IgD-negative memory B cell (primary cell): ENCODE measurements at regions not wholly inside any gene's neighbourhood (a gene's known extent, or its start where the extent isn't known, plus 50 kb on each side); places are given as distances from the start of the nearest gene placed in this dataset.

Experiments
- H3K27ac Mint-ChIP-seq, 3 donors: one replicate each; pipeline ENCODE4 v1.8.0; 2020 to 2022; ENCODE audit warnings: mild to moderate bottlenecking in 3 of 3, mixed read lengths in 3 of 3, moderate library complexity in 1 of 3
- H3K27me3 Mint-ChIP-seq: one replicate; pipeline ENCODE4 v1.8.0; 2021; ENCODE audit warnings: mixed read lengths
- H3K36me3 Mint-ChIP-seq: one replicate; pipeline ENCODE4 v1.8.0; 2020; ENCODE audit warnings: mild to moderate bottlenecking, mixed read lengths
- H3K4me1 Mint-ChIP-seq, 3 donors: one replicate each; pipeline ENCODE4 v1.8.0; 2020 to 2022; ENCODE audit warnings: mixed read lengths in 3 of 3, mild to moderate bottlenecking in 1 of 3
- H3K4me3 Mint-ChIP-seq, 4 donors: one replicate each; pipeline ENCODE4 v1.8.0; 2020 to 2022; ENCODE audit warnings: mild to moderate bottlenecking in 4 of 4, mixed read lengths in 4 of 4, moderate library complexity in 3 of 4
- H3K9me3 Mint-ChIP-seq, 3 donors: one replicate each; pipeline ENCODE4 v1.8.0; 2020 to 2021; ENCODE audit warnings: mixed read lengths in 3 of 3, mild to moderate bottlenecking in 1 of 3

DNA sequence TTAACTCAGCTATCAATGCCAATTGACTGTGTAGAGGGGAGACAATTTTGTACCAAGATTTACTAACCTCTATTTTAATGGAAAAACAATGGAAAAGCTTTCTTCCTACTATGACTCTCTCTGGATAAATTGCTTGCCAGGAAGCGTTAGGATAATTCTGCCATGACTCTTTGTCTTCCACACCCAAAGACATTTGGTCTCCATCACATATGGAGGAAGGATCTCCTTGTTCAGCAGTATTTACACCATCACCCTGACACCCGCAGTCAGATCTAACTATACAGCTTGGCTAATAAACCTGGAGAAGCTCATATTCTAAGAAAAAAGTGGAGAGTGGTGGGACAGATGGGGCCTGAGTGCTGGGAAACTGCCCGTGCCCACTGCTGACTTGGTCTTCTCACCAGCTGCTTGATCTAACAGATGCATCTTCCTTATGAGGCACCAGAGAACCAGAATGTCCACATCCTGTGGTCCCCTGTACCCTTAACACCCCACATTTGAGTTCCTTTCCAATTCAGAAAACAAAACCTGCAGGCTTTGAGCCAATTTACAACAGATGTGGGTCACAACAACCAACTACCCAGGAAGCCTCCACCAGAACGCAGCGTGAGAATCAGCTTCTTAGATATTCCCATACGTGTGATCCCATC, 154.0 kb downstream of the DAD1 start:
- Mint-ChIP-seq H3K4me1 (peaks cover 9 to 26% (median 16%) of the 10 kb centered on the region in 3 donors), H3K27me3 (peaks cover 29% of the 10 kb centered on the region), H3K9me3 (no peaks in the 10 kb centered on the region), H3K4me3 (no peak overlapping the region), H3K27ac (no peak overlapping the region), H3K36me3 (no peaks in the 10 kb centered on the region)

DNA sequence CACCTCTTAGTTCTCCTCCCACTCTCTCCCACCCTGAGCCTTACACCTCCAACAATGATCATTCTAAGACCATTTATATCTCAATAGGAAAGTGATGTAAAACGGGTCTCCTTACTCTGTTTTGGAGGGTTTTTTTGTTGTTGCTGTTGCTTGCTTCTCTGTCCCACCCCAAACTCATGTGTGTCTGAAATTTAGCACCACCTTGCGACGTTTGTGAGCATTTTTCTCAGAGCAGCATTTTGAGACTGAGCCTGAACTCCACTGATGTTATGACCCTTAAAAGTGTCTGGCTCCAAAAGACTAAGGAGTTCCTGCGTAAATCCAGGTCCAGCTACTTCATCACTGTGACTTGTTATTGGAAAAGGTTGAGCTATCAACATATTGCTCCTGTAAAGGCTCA, 155.0 kb downstream of the DAD1 start:
- H3K9me3 Mint-ChIP-seq, result no peaks in the 10 kb centered on the region
- no peaks in the 10 kb centered on the region for H3K36me3 Mint-ChIP-seq
- H3K4me1 Mint-ChIP-seq, result peaks cover 9 to 34% (median 16%) of the 10 kb centered on the region in 3 donors
- no peak overlapping the region for H3K27ac Mint-ChIP-seq
- H3K4me3 Mint-ChIP-seq, result no peak overlapping the region
- H3K27me3 Mint-ChIP-seq, result peaks cover 33% of the 10 kb centered on the region

DNA sequence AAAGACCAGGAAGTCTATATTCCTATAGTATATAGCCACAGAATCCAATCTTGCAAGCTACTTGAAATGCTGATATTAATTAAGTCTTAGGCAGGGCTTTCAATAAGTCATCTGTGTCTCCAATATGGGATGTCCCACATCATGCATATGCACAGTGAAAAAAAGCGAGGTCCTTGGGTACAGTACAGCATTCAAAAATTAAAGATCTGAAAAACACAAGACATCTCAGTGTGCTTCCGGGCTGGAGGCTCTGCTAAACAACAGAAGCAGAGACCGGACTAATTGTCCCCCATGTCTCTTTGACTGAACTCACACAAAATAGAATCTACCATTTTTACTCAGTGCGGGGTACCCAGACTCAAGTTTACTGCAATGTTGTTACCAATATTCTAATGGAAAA, 156.0 kb downstream of the DAD1 start:
- Mint-ChIP-seq H3K4me3 (peak overlapping the region in 1 of 4 donors; percentile 68), H3K27ac (no peak overlapping the region), H3K9me3 (no peaks in the 10 kb centered on the region), H3K36me3 (no peaks in the 10 kb centered on the region), H3K4me1 (peaks cover 9 to 34% (median 16%) of the 10 kb centered on the region in 3 donors), H3K27me3 (peaks cover 39% of the 10 kb centered on the region)

GRCh38 chr14:22432348-22432976, 156.6 kb downstream of the DAD1 start:
- H3K9me3 Mint-ChIP-seq, result no peaks in the 10 kb centered on the region
- peaks cover 45% of the 10 kb centered on the region for H3K27me3 Mint-ChIP-seq
- H3K36me3 Mint-ChIP-seq, result no peaks in the 10 kb centered on the region
- H3K4me1 Mint-ChIP-seq, result peaks cover 9 to 34% (median 16%) of the 10 kb centered on the region in 3 donors
- H3K4me3 Mint-ChIP-seq, result peak overlapping the region in 1 of 4 donors; percentile 25
- H3K27ac Mint-ChIP-seq, result peak overlapping the region in 1 of 3 donors; percentile 5

DNA sequence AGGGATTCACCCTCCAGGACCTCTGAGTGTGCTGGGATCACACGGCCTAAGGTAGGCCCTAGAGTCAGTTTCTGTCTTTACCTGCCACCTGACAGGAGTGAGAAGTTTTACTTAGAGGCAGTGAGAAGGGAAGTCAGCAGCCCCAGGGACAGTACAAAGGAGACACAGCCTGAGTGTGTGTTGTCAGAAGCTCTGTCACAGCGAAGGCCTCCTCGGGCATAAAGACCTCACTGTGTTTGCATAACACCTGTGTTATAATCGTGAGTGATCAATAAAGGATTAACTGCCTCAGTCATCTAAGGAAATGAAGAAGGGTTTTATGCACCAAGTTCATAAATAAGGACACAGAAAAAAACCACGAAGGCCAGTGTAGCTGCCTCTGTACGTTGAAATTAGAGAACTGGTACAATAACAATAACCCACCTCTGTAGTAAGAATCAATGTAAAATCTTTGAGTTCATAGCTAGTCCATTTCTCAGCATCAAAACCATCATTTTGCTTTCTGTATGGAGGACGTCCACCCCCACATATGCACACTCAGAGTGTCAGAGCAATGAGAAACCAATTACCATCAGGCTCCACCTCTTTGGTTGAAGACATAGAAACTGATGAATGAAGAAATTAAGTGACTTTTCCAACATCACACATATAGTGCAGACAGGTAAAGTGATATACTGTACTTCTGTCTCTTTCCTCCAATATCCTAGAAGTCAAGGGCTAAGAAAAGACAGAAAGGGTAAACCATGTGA, 159.3 kb downstream of the DAD1 start:
- H3K4me3 Mint-ChIP-seq, result no peak overlapping the region
- no peak overlapping the region for H3K27ac Mint-ChIP-seq

DNA sequence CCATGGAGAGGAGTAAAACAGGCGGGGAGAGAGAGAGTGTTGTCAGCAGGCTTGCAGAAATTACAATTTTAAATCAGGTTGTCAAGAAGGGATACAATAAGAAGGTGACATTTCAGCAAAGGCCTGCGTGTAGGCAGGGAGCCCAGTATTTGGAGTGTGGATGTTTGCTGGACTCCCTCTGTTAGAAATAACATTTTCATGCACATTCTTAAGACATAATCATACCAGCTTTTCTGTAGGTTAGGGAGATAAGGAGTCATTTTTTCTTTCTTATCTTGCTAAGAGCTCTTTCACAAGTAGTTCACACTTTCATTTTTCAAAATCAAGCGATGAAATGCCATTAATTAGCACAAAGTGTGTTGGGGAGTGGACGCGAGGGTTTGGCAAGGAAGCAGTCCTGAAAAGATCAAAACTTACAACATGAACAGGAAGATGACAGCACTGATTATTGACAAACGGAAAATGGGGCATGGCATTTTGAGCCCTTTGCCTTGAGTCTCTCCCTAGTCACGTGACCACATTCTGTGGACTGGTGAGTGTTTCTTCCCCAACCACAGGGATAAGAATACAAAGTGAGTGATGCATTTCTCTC, 160.2 kb downstream of the DAD1 start:
- Mint-ChIP-seq H3K27me3 (peaks cover 52% of the 10 kb centered on the region), H3K36me3 (no peaks in the 10 kb centered on the region), H3K27ac (no peak overlapping the region), H3K9me3 (no peaks in the 10 kb centered on the region), H3K4me1 (peaks cover 7 to 37% (median 16%) of the 10 kb centered on the region in 3 donors), H3K4me3 (no peak overlapping the region)

More for the DNA sequence above, 159.3 kb downstream of the DAD1 start:
- H3K9me3 Mint-ChIP-seq, result no peaks in the 10 kb centered on the region
- H3K27me3 Mint-ChIP-seq, result peaks cover 52% of the 10 kb centered on the region
- no peaks in the 10 kb centered on the region for H3K36me3 Mint-ChIP-seq
- H3K4me1 Mint-ChIP-seq, result peaks cover 9 to 34% (median 16%) of the 10 kb centered on the region in 3 donors

- no peak overlapping the region for H3K4me3 Mint-ChIP-seq
- H3K9me3 Mint-ChIP-seq, result no peaks in the 10 kb centered on the region
- H3K27me3 Mint-ChIP-seq, result peaks cover 47% of the 10 kb centered on the region
- no peaks in the 10 kb centered on the region for H3K36me3 Mint-ChIP-seq
- no peak overlapping the region for H3K27ac Mint-ChIP-seq
- H3K4me1 Mint-ChIP-seq, result peaks cover 6 to 30% (median 11%) of the 10 kb centered on the region in 3 donors
Measured at GRCh38 chr14:22427771-22428231, 161.2 kb downstream of the DAD1 start.

- Mint-ChIP-seq H3K27ac (no peak overlapping the region), H3K36me3 (no peaks in the 10 kb centered on the region), H3K4me3 (no peak overlapping the region), H3K4me1 (peaks cover 8 to 28% (median 11%) of the 10 kb centered on the region in 3 donors), H3K27me3 (peaks cover 42% of the 10 kb centered on the region), H3K9me3 (no peaks in the 10 kb centered on the region)
Measured at GRCh38 chr14:22426711-22427110, 162.3 kb downstream of the DAD1 start.

DNA sequence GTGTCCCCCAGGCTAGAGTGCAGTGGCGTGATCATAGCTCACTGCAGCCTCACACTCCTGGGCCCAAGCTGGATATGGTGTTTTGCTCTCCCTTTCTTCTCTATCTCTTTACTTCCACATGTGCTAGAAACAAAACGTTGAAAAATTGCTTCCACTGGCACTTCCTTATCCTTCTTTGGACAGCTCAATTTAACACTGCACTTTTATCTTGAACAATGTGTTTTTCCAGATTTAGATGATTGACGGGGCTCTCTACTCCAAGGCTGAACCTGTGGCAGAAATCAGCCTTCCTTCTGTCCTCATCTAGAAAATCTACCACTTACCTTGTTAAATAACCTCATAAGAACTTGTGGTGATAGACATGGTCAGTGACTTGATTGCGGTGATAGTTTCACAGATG, 165.1 kb downstream of the DAD1 start:
- Mint-ChIP-seq H3K9me3 (peaks cover 0 to 3% (median 0%) of the 10 kb centered on the region in 3 donors), H3K4me3 (no peak overlapping the region), H3K4me1 (peaks cover 10 to 15% (median 12%) of the 10 kb centered on the region in 3 donors)

GRCh38 chr14:22422238-22422637, 166.8 kb downstream of the DAD1 start:
- Mint-ChIP-seq H3K4me1 (peaks cover 16 to 23% (median 18%) of the 10 kb centered on the region in 3 donors), H3K4me3 (peak overlapping the region in 1 of 4 donors; percentile 32), H3K27me3 (peaks cover 24% of the 10 kb centered on the region), H3K36me3 (no peaks in the 10 kb centered on the region), H3K9me3 (peaks cover 0 to 3% (median 0%) of the 10 kb centered on the region in 3 donors), H3K27ac (no peak overlapping the region)

More for the DNA sequence above, 165.1 kb downstream of the DAD1 start:
- Mint-ChIP-seq H3K36me3 (no peaks in the 10 kb centered on the region), H3K27ac (no peak overlapping the region), H3K27me3 (peaks cover 33% of the 10 kb centered on the region)

DNA sequence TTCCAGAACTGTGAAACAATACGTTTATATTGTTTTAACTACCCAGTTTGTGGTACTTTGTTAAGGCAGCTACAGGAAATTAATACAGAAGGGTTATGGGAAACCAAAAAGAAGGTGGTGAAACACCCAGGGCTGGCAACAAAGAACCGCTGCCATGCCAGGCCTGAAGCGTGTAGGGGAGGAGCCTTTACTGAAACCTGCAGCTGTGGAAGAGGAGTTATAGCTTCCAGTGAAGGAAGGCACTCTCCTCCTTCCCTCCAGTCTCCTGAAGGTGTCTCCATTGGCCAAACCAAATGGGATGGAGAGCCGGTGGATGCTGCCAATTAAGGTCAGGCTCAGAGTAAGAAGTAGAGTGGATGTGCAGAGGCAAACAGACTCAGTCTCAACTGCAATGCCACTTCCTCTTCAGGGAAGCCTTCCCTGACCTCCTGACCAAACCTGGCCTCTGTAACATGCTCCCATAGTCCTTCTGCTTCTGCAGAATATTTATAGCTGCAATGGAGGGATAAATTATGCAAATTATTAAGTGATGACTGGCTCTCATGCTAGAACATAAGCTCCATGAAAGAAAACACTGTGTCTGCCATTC, 168.3 kb downstream of the DAD1 start:
- Mint-ChIP-seq H3K4me3 (peak overlapping the region in 1 of 4 donors; percentile 24), H3K36me3 (no peaks in the 10 kb centered on the region), H3K9me3 (peaks cover 0 to 3% (median 0%) of the 10 kb centered on the region in 3 donors), H3K4me1 (peaks cover 18 to 23% (median 18%) of the 10 kb centered on the region in 3 donors), H3K27ac (no peak overlapping the region), H3K27me3 (peaks cover 15% of the 10 kb centered on the region)

- peaks cover 15% of the 10 kb centered on the region for H3K27me3 Mint-ChIP-seq
- H3K27ac Mint-ChIP-seq, result no peak overlapping the region
- no peak overlapping the region for H3K4me3 Mint-ChIP-seq
- H3K4me1 Mint-ChIP-seq, result peaks cover 18 to 23% (median 20%) of the 10 kb centered on the region in 3 donors
- no peaks in the 10 kb centered on the region for H3K36me3 Mint-ChIP-seq
- peaks cover 0 to 3% (median 0%) of the 10 kb centered on the region in 3 donors for H3K9me3 Mint-ChIP-seq
Measured at GRCh38 chr14:22419620-22420019, 169.4 kb downstream of the DAD1 start.

DNA sequence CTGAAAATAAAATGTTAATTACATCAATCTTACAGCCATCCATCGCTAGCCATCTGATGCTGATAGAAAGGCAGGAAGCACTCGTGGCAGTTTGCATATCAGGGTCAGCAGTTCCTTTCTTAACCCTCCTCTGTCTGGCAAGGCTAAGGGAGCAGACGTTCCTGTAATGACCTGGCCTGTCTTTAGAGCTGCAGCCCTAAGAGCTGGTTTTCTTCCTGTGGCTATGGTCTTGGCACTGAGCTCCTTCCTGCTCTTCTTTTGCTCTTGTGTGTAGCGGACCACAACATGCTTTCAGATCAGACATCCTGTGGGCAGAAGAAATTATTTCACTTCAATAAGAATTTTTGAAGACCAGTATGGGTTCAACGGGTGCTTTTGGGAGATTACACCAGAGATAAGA, 170.4 kb downstream of the DAD1 start:
- peak overlapping the region in 1 of 3 donors; percentile 73 for H3K27ac Mint-ChIP-seq
- no peaks in the 10 kb centered on the region for H3K36me3 Mint-ChIP-seq
- H3K4me1 Mint-ChIP-seq, result peaks cover 17 to 20% (median 18%) of the 10 kb centered on the region in 3 donors
- peaks cover 0 to 3% (median 0%) of the 10 kb centered on the region in 3 donors for H3K9me3 Mint-ChIP-seq
- H3K4me3 Mint-ChIP-seq, result peak overlapping the region in 2 of 4 donors; percentile 7 to 44
- peaks cover 10% of the 10 kb centered on the region for H3K27me3 Mint-ChIP-seq

DNA sequence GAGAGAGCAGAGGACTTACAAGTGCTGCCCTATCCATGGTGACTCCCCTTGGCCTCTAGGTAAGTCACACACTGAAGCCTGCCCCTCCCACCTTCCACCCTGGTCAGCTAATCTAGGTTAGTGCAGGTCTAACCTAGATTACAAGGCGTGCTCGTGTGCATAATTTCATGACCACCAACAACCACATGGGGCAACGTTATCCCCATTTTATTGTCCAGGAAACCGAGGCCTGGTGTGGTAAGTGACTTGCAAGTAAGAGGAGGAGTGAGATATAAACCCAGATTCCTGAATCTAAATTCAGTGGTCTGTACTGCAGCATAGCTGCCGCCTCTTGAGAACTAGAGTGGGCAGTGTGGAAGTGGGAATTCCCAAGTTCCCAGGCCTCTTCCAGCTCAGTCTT, 171.1 kb downstream of the DAD1 start:
- H3K27me3 Mint-ChIP-seq, result peaks cover 11% of the 10 kb centered on the region
- H3K4me1 Mint-ChIP-seq, result peaks cover 17 to 20% (median 18%) of the 10 kb centered on the region in 3 donors
- H3K4me3 Mint-ChIP-seq, result no peak overlapping the region
- peaks cover 0 to 3% (median 0%) of the 10 kb centered on the region in 3 donors for H3K9me3 Mint-ChIP-seq
- no peak overlapping the region for H3K27ac Mint-ChIP-seq
- H3K36me3 Mint-ChIP-seq, result no peaks in the 10 kb centered on the region
